Mucosa of rectum (tissue), 2 donors: ENCODE measurements at regions not wholly inside any gene's neighbourhood (a gene's known extent, or its start where the extent isn't known, plus 50 kb on each side); places are given as distances from the start of the nearest gene placed in this dataset.

Experiments used
- H3K27ac ChIP-seq, 2 donors: one replicate each; pipeline ENCODE4 v1.7.0; 2013; ENCODE audit warnings: inconsistent platforms in 2 of 2, low read depth in 2 of 2, low read length in 2 of 2
- H3K27me3 ChIP-seq, 2 donors: one replicate each; pipeline ENCODE4 v1.7.0; 2013; ENCODE audit warnings: low read length in 2 of 2; ENCODE audit not compliant: control insufficient read depth in 2 of 2, insufficient read depth in 2 of 2
- H3K36me3 ChIP-seq, 2 donors: one replicate each; pipeline ENCODE4 v1.7.0; 2013; ENCODE audit warnings: low read length in 2 of 2; ENCODE audit not compliant: control insufficient read depth in 2 of 2, insufficient read depth in 2 of 2
- H3K4me1 ChIP-seq, 2 donors: one replicate each; pipeline ENCODE4 v1.7.0; 2013; ENCODE audit warnings: low read length in 2 of 2, mild to moderate bottlenecking in 1 of 2; ENCODE audit not compliant: control insufficient read depth in 2 of 2, insufficient read depth in 2 of 2
- H3K4me3 ChIP-seq, 2 donors: one replicate each; pipeline ENCODE4 v1.7.0; 2013; ENCODE audit warnings: low read length in 2 of 2
- H3K9ac ChIP-seq, 2 donors: one replicate each; pipeline ENCODE4 v1.7.0; 2013; ENCODE audit warnings: low read length in 2 of 2, low read depth in 1 of 2, mild to moderate bottlenecking in 1 of 2
- H3K9me3 ChIP-seq, 2 donors: one replicate each; pipeline ENCODE4 v1.7.0; 2013; ENCODE audit warnings: low read length in 2 of 2; ENCODE audit not compliant: control insufficient read depth in 2 of 2
- donor health status: healthy.
- donor health status: Normal muscosa, but diverticular disease.

DNA sequence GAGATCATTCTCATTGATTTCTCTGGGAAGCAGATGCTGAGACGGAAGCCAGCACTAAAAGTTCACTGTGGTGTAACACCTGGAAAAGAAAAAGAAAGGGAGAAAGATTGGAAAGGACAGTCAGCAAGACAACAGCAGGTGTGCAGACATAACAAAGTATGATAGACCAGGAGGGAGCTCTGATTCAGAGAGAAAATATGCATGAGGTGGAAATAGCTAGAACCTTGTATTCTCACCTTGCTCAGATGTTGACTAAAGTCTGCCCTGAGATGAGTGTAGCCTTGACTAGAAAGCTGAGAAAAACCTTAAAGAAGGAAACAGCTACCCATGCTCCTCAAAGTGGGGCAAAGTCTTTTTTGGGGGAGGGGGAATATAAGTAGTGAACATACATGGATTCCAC, 1711.8 kb downstream of the EFNB2 start:
- H3K9me3 ChIP-seq = no peaks in the 10 kb centered on the region
- no peak overlapping the region for H3K9ac ChIP-seq
- no peaks in the 10 kb centered on the region for H3K27me3 ChIP-seq
- H3K36me3 ChIP-seq = no peaks in the 10 kb centered on the region
- no peaks in the 10 kb centered on the region for H3K4me1 ChIP-seq
- no peak overlapping the region for H3K27ac ChIP-seq
- H3K4me3 ChIP-seq = no peak overlapping the region

DNA sequence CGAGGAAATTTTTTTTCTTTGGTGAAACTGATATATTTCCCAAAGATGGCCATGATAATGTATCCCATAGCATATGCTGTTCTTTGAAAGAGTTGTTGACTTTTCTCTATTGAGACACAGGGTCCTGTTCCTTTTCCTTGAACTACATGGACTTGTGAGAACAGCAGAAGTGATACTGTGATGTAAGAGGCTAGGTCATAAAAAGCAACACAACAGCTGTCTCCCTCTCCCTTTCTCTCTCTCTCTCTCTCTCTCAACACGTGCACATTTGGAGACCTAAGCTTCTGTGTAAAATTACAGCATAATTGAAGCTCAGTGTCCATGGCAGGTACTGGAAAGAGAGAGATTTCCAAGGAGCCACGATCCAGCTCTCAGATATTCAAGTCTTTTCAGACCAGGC, 1712.4 kb downstream of the EFNB2 start:
- no peaks in the 10 kb centered on the region for H3K4me1 ChIP-seq
- H3K27me3 ChIP-seq = no peaks in the 10 kb centered on the region
- H3K9ac ChIP-seq = no peak overlapping the region
- no peak overlapping the region for H3K4me3 ChIP-seq
- H3K27ac ChIP-seq = no peak overlapping the region
- H3K9me3 ChIP-seq = no peaks in the 10 kb centered on the region
- no peaks in the 10 kb centered on the region for H3K36me3 ChIP-seq

DNA sequence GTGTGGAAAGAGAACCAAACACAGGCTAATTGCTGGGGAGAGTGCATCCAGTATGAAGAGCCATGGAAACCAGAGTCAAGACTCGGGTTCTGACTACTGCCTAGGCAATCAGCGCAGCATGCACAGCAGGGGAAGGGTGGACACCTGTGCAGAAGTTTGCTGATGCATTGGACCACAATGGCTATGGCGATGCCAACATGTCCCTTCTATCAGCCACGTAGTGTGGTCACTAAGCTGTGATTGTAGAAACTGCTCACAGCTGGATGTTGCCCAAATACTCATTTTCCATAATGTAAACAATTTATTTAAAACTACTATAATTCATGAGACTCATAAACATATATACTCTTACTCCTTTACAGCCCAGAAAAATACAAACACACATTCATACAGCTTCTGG, 1718.2 kb downstream of the EFNB2 start:
- H3K4me3 ChIP-seq = no peak overlapping the region
- H3K36me3 ChIP-seq = no peaks in the 10 kb centered on the region
- no peak overlapping the region for H3K9ac ChIP-seq
- H3K27me3 ChIP-seq = no peaks in the 10 kb centered on the region
- H3K9me3 ChIP-seq = no peaks in the 10 kb centered on the region
- no peaks in the 10 kb centered on the region for H3K4me1 ChIP-seq
- H3K27ac ChIP-seq = no peak overlapping the region

DNA sequence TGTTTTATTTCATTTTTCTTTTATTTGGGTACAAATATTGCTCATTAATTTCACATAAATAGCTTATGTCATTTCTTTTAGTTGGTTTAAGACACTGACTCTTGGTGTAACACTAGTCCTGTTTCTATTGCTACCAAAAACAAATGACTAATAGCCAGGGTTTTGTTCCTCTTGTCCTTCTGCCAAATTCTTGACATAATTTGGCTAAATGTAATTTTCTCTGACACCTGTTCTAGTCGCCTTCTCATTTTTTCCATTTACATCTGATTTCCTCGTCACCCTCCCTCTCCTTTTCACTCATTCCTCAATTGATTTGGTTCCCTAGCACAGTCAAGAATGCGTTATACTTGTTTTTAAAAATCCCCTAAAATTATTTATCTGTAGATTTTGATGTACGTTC, 1718.7 kb downstream of the EFNB2 start:
- Histone ChIP-seq H3K36me3 (no peaks in the 10 kb centered on the region), H3K27ac (no peak overlapping the region), H3K9ac (no peak overlapping the region), H3K9me3 (no peaks in the 10 kb centered on the region), H3K27me3 (no peaks in the 10 kb centered on the region), H3K4me3 (no peak overlapping the region), H3K4me1 (no peaks in the 10 kb centered on the region)

DNA sequence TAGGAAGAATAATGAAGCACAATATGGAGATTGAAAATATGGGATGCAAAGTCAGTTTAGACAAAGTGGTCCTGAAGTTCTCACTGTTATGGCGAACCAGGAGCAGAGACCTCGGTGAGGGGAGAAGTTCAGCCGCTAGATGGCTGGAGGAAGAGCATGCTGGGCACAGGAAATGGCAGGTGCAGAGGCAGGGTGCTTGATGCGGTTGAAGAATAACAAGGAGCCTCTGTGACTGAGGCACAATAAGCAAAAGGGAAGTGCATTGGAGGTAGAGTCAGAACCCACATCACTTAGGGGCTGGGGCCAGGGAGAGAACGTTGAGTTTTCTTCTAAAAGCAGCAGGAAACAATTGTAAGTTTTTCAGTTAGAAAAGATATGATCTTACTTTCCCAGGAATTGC, 1725.2 kb downstream of the EFNB2 start:
- no peaks in the 10 kb centered on the region for H3K36me3 ChIP-seq
- no peaks in the 10 kb centered on the region for H3K4me1 ChIP-seq
- H3K9me3 ChIP-seq = no peaks in the 10 kb centered on the region
- no peaks in the 10 kb centered on the region for H3K27me3 ChIP-seq
- H3K4me3 ChIP-seq = no peak overlapping the region
- H3K27ac ChIP-seq = no peak overlapping the region
- H3K9ac ChIP-seq = no peak overlapping the region

DNA sequence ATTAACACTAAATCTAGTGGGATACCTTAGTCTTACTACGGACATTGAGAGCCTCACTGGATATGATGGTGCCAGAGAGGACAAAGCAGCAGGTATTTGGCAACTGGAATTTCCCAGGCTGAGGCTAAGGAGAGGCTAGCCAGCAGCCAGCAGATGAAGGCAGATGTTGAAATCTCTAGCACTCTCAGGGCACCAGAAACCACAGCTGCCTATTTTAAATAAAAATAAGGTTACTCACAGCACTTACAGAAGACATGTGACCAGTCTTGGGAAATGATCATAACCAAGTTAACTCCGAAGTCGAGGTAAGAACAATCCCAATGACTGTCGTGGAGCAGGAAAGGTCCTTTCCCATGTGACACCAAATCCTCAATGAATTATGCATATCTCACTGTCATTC, 1726.0 kb downstream of the EFNB2 start:
- Histone ChIP-seq H3K4me3 (no peak overlapping the region), H3K36me3 (no peaks in the 10 kb centered on the region), H3K9ac (no peak overlapping the region), H3K4me1 (no peaks in the 10 kb centered on the region), H3K27ac (no peak overlapping the region), H3K27me3 (no peaks in the 10 kb centered on the region), H3K9me3 (no peaks in the 10 kb centered on the region)

DNA sequence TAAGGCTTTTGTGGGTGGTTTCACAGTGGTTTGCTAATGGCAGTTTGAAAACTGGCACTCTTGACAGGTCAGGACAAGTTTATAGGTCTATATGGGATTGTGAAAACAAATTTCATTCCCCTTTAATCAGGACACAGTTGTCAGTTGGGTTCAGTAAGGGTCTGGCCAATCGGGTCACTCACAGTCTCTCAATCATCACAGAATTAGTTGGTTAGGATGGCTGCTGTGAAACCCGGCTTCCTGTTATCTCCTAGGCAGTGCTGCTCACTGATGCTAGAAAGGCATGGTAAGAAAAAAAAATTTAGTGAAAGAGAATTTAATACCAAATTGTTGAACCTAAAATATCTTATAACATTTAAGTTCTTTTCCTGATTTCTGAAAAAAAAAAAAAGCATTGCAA, 1730.1 kb downstream of the EFNB2 start:
- Histone ChIP-seq H3K4me3 (no peak overlapping the region), H3K27ac (no peak overlapping the region), H3K9ac (no peak overlapping the region)

DNA sequence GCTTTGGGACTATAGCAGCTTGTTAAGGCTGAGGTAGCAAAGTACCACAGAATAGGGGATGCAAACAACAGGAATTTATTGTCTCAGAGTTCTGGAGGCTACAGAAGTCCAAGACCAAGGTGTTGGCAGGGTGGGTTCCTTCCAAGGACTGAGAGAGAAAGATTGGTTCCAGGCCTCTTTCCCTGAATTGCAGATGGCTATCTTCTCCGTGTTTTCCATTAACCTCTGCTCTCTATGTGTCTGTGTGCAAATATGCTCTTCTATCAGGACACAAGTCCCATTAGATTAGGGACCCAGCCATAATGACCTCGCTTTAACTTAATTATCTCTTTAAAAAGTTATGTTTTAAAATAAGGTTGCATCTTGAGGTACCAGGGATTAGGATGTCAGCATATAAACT, 1732.9 kb upstream of the SLC10A2 start:
- Histone ChIP-seq H3K4me1 (no peaks in the 10 kb centered on the region), H3K36me3 (no peaks in the 10 kb centered on the region), H3K9me3 (no peaks in the 10 kb centered on the region), H3K27ac (no peak overlapping the region), H3K27me3 (no peaks in the 10 kb centered on the region), H3K9ac (no peak overlapping the region), H3K4me3 (no peak overlapping the region)

More for the DNA sequence above, 1730.1 kb downstream of the EFNB2 start:
- Histone ChIP-seq H3K36me3 (no peaks in the 10 kb centered on the region), H3K4me1 (no peaks in the 10 kb centered on the region), H3K27me3 (no peaks in the 10 kb centered on the region), H3K9me3 (no peaks in the 10 kb centered on the region)

DNA sequence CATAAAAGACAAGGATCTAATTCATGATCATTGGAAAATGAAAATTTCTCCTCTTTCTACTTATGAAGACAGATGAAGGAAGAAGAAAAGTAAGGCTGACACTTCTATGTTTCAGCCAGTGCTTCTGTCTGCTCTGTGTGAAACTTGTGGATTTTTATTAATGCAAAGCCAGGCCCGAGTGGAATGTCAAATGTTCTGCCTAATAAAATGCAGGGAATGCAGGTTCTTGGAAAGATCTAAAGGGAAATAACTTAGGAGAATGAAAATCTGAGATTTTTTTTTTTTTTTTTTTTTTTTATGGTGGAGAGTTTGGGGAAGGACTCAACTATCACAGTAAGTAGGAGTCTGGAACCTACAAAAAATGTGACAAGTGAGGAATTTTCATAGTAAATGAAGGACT, 1732.3 kb upstream of the SLC10A2 start:
- Histone ChIP-seq H3K36me3 (no peaks in the 10 kb centered on the region), H3K4me3 (no peak overlapping the region), H3K27ac (no peak overlapping the region), H3K4me1 (no peaks in the 10 kb centered on the region), H3K9me3 (no peaks in the 10 kb centered on the region), H3K27me3 (no peaks in the 10 kb centered on the region), H3K9ac (no peak overlapping the region)

DNA sequence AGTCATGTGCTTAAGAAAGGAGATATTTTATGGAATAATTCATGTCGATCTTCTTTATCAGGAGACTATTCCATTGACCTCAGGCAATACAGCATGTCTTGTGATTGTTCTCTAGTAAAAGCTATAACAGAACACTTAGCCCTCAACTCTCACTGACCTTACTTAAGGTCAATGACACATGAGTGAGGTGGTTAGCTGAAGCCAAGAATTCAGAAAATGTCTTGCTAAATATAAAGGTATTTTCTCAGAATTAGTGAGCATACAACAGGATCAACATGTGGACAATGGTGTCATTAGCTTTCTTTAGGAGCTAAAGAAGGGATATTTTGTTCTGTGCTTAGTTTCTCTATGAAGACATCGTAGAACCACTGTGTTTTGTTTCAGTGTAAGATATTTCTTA, 1730.4 kb upstream of the SLC10A2 start:
- H3K4me3 ChIP-seq = no peak overlapping the region
- H3K36me3 ChIP-seq = no peaks in the 10 kb centered on the region
- no peaks in the 10 kb centered on the region for H3K9me3 ChIP-seq
- H3K4me1 ChIP-seq = no peaks in the 10 kb centered on the region
- no peaks in the 10 kb centered on the region for H3K27me3 ChIP-seq
- H3K9ac ChIP-seq = no peak overlapping the region
- H3K27ac ChIP-seq = no peak overlapping the region

DNA sequence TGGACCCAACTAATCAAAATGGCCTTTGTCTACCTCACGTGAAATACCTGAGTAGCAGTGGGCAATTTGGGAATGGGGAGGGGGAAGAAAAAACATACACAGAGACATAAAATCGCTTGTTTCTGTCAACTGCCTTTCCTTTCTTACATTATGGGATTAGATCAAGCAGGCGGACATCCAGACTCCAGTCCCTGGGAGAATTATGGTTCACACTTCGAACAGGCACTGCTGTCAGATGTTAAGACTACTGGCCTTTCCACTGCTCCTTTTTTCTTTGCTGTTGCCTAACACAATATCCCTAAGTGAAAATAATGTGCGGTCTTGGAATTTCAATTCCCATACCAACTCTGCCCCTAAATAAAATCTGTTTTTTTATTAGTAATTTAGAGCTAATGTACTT, 1719.7 kb upstream of the SLC10A2 start:
- no peak overlapping the region for H3K4me3 ChIP-seq
- no peaks in the 10 kb centered on the region for H3K27me3 ChIP-seq
- H3K36me3 ChIP-seq = no peaks in the 10 kb centered on the region
- no peak overlapping the region for H3K27ac ChIP-seq
- no peaks in the 10 kb centered on the region for H3K9me3 ChIP-seq
- no peak overlapping the region for H3K9ac ChIP-seq
- H3K4me1 ChIP-seq = no peaks in the 10 kb centered on the region
